Fibroblast of pulmonary artery (primary cell): ENCODE measurements at regions not wholly inside any gene's neighbourhood (a gene's known extent, or its start where the extent isn't known, plus 50 kb on each side); places are given as distances from the start of the nearest gene placed in this dataset.
"Not testable (repeated sequence)": the region's sequence is repeated elsewhere in the genome, so short reads cannot be mapped to it uniquely, and the experiment has no call there.

Source experiments
- DNase-seq: peaks from one replicate; pipeline ENCODE4 v3.0.0-alpha.2; 2010; ENCODE audit warnings: low read depth
- H3K4me3 ChIP-seq: replicated peaks from 2 replicates; pipeline ENCODE4 v1.5.1; 2011; ENCODE audit warnings: low read depth, mild to moderate bottlenecking, control low read depth, low read length, moderate library complexity
- CTCF ChIP-seq: IDR thresholded peaks from 2 replicates; pipeline ENCODE4 v1.5.1; 2011; ENCODE audit warnings: mild to moderate bottlenecking, control low read depth, low read length, inconsistent platforms; ENCODE audit errors: missing control alignments

- no peak overlapping the region for H3K4me3 ChIP-seq
- DNase-seq = no peak
- TF ChIP-seq CTCF = no peak
Observed at GRCh38 chr11:87536565-87536964, 498.8 kb downstream of the TMEM135 start.

GRCh38 chr11:87536016-87536415 is 498.3 kb downstream of the TMEM135 start:
- TF ChIP-seq CTCF = no peak
- no peak overlapping the region for H3K4me3 ChIP-seq
- no peak for DNase-seq

GRCh38 chr11:87535513-87535912 is 497.8 kb downstream of the TMEM135 start:
- no peak for TF ChIP-seq CTCF
- DNase-seq = no peak
- no peak overlapping the region for H3K4me3 ChIP-seq

GRCh38 chr11:87531835-87532234 is 494.1 kb downstream of the TMEM135 start:
- H3K4me3 ChIP-seq, DNase-seq: not testable (repeated sequence)

GRCh38 chr11:87529486-87529885 is 491.8 kb downstream of the TMEM135 start:
- no peak for TF ChIP-seq CTCF
- H3K4me3 ChIP-seq = no peak overlapping the region
- no peak for DNase-seq

- no peak for DNase-seq
- no peak overlapping the region for H3K4me3 ChIP-seq
- no peak for TF ChIP-seq CTCF
Observed at GRCh38 chr11:87528752-87529151, 491.0 kb downstream of the TMEM135 start.

- TF ChIP-seq CTCF = no peak
- no peak overlapping the region for H3K4me3 ChIP-seq
- no peak for DNase-seq
Observed at GRCh38 chr11:87523276-87523675, 485.5 kb downstream of the TMEM135 start.

GRCh38 chr11:87518266-87518665 is 480.5 kb downstream of the TMEM135 start:
- H3K4me3 ChIP-seq = no peak overlapping the region
- TF ChIP-seq CTCF = no peak
- DNase-seq = no peak
